Cardiac fibroblast (primary cell): ENCODE measurements at regions not wholly inside any gene's neighbourhood (a gene's known extent, or its start where the extent isn't known, plus 50 kb on each side); places are given as distances from the start of the nearest gene placed in this dataset.
A peak's percentile ranks its signal among the peaks of the same experiment; 100 is the strongest.

Source experiments
- DNase-seq, 2 donors: peaks; one replicate each; pipeline versions ENCODE4 v3.0.0 to v3.0.0-alpha.2; 2010; ENCODE audit warnings: low read depth in 2 of 2
- H3K4me3 ChIP-seq, 2 donors: replicated peaks in 1 of 2; 1 replicate in 1 of 2; 2 replicates in 1 of 2; pipeline ENCODE4 v1.5.1; 2011; ENCODE audit warnings: low read depth in 2 of 2, low read length in 2 of 2, mild to moderate bottlenecking in 2 of 2, moderate library complexity in 1 of 2
- CTCF ChIP-seq: IDR thresholded peaks from one replicate; pipeline ENCODE4 v1.5.1; 2011; ENCODE audit warnings: low read depth, mild to moderate bottlenecking, low read length, inconsistent platforms

DNA sequence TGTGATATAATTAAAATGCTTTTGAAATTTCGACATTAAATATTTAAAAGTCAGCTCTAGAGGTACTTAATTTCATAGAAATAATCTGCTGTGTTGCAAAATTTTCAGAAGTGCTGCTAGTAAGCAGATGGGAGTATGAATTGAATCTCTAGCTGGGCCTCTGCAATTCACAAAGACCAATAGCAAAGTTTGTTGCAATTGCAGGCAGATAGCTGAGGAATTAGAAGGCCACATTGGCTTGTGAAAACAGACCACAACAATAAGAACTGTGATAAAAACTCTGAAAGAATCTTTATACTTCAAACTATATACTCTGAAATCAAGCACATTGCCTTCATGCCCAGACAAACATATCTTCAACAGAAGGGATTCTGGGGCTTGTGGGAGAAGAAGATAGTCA lies 636.3 kb upstream of the SOX9 start:
- TF ChIP-seq CTCF: no peak
- H3K4me3 ChIP-seq: no peak overlapping the region
- DNase-seq: no peak

- TF ChIP-seq CTCF: no peak
- H3K4me3 ChIP-seq: no peak overlapping the region
- no peak for DNase-seq
Measured at GRCh38 chr17:71485426-71485825, 635.4 kb upstream of the SOX9 start.

- peak in 1 of 2 donors; percentile 64 for DNase-seq
- no peak for TF ChIP-seq CTCF
- no peak overlapping the region for H3K4me3 ChIP-seq
Measured at GRCh38 chr17:71486261-71486660, 634.6 kb upstream of the SOX9 start.

- H3K4me3 ChIP-seq: no peak overlapping the region
- no peak for DNase-seq
- TF ChIP-seq CTCF: no peak
Measured at GRCh38 chr17:71488851-71489250, 632.0 kb upstream of the SOX9 start.

- H3K4me3 ChIP-seq: no peak overlapping the region
- TF ChIP-seq CTCF: no peak
- DNase-seq: peak; percentile 11 to 51
Measured at GRCh38 chr17:71494062-71494855, 626.6 kb upstream of the SOX9 start.

GRCh38 chr17:71495420-71495819 lies 625.4 kb upstream of the SOX9 start:
- no peak for TF ChIP-seq CTCF
- H3K4me3 ChIP-seq: no peak overlapping the region
- no peak for DNase-seq

DNA sequence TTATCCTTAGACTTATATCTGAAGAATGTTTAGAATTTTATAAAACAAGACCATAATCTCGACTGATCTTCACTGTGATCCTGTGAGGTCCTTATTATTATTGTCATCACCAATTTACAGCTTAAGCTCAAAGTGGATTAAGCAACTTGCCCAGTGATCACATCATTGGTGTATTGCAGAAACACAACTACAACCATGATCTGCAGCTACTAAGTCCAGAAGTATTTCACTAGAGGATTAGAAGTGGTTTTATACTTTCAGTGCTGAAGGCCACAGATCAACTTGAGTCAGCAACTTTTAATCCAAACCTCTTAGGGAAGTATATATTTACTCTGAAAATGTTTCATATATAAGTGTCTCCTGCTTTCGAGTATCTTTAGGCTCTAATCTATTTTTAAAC lies 624.3 kb upstream of the SOX9 start:
- H3K4me3 ChIP-seq: no peak overlapping the region
- peak in 1 of 2 donors; percentile 22 for DNase-seq
- TF ChIP-seq CTCF: no peak
